Uterus (tissue), 2 donors: ENCODE measurements at regions not wholly inside any gene's neighbourhood (a gene's known extent, or its start where the extent isn't known, plus 50 kb on each side); places are given as distances from the start of the nearest gene placed in this dataset.

ENCODE experiments used
- CTCF ChIP-seq, 4 experiments: fragments of 200-600 bp in 2 of 4; fragments of 450-650 bp in 2 of 4; sonication (generic) in 2 of 4; IDR thresholded peaks; one replicate each; pipeline ENCODE4 v1.5.1; 2016 to 2019; ENCODE audit warnings: antibody characterized with exemption in 4 of 4, mild to moderate bottlenecking in 2 of 4, moderate library complexity in 1 of 4
- POLR2A ChIP-seq, 2 donors: fragments of 450-650 bp; IDR thresholded peaks; one replicate each; pipeline ENCODE4 v1.6.1; 2016; ENCODE audit warnings: antibody characterized with exemption in 2 of 2, mild to moderate bottlenecking in 1 of 2, moderate library complexity in 1 of 2

- TF ChIP-seq CTCF (IDR thresholded peaks at IDR 0.05) (no peak), POLR2A (IDR thresholded peaks at IDR 0.05) (no peak)
Observed at GRCh38 chr5:152188251-152188650, 216.8 kb downstream of the NMUR2 start.
